Esophagus squamous epithelium (tissue), 4 donors: ENCODE measurements at regions not wholly inside any gene's neighbourhood (a gene's known extent, or its start where the extent isn't known, plus 50 kb on each side); places are given as distances from the start of the nearest gene placed in this dataset.

Source experiments
- POLR2A ChIP-seq, 4 donors: fragments of 450-650 bp; IDR thresholded peaks; one replicate each; pipeline ENCODE4 v1.6.1; 2017; ENCODE audit warnings: antibody characterized with exemption in 4 of 4, mild to moderate bottlenecking in 4 of 4, moderate library complexity in 3 of 4
- TF ChIP-seq, protein P1 (sequence below), 6 experiments: fragments of 450-650 bp in 4 of 6; fragments of 200-600 bp in 2 of 6; sonication (generic) in 2 of 6; IDR thresholded peaks; one replicate each; pipeline ENCODE4 v1.5.1; 2016 to 2019; ENCODE audit warnings: antibody characterized with exemption in 6 of 6, mild to moderate bottlenecking in 4 of 6, moderate library complexity in 4 of 6

DNA sequence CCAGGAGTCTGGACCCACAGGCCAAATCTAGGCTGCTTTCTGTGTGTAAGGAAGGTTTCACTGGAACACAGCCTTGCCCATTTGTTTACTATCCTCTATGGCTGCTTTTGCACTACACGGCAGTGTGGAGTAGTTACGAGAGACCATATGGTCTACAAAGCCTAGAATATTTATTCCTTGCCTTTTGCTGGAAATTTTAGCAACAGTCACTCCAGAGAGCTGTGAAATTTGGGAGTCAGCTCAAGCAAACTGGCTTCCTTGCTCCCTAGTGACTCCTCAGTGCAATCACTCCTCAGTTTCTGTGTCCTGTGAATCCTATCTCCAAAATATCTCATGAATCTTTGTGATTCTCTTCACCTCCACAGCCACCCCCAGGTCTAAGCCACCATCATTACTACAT is 99.0 kb upstream of the CPEB2 start:
- TF ChIP-seq, protein P1, sequence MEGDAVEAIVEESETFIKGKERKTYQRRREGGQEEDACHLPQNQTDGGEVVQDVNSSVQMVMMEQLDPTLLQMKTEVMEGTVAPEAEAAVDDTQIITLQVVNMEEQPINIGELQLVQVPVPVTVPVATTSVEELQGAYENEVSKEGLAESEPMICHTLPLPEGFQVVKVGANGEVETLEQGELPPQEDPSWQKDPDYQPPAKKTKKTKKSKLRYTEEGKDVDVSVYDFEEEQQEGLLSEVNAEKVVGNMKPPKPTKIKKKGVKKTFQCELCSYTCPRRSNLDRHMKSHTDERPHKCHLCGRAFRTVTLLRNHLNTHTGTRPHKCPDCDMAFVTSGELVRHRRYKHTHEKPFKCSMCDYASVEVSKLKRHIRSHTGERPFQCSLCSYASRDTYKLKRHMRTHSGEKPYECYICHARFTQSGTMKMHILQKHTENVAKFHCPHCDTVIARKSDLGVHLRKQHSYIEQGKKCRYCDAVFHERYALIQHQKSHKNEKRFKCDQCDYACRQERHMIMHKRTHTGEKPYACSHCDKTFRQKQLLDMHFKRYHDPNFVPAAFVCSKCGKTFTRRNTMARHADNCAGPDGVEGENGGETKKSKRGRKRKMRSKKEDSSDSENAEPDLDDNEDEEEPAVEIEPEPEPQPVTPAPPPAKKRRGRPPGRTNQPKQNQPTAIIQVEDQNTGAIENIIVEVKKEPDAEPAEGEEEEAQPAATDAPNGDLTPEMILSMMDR (IDR thresholded peaks at IDR 0.05) = no peak
- TF ChIP-seq POLR2A (IDR thresholded peaks at IDR 0.05) = no peak
